ENCODE measurements at regions not wholly inside any gene's neighbourhood (a gene's known extent, or its start where the extent isn't known, plus 50 kb on each side); places are given as distances from the start of the nearest gene placed in this dataset.

DNA sequence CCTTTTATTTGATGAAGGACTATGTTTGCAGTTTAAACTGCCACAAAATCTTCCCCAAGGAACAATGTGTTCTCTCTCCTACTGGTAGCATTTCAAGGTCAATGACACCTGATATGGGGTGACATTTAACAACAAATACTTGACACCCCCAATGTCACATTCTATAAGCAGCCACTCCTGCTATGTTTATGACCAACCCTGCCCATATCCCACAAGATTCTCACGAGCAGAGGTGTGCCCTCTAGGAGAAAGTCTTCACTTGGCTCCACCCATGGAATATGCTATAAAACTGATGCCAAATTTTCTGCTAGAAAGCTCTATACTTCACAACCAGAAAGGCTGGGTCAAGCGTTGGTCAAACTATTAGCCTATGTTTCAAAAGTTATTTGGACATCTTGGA is 105.6 kb upstream of the ARID2 start:
- DNase-seq (ENCODE audit: low read depth) = no peak
- TF ChIP-seq, protein P1, sequence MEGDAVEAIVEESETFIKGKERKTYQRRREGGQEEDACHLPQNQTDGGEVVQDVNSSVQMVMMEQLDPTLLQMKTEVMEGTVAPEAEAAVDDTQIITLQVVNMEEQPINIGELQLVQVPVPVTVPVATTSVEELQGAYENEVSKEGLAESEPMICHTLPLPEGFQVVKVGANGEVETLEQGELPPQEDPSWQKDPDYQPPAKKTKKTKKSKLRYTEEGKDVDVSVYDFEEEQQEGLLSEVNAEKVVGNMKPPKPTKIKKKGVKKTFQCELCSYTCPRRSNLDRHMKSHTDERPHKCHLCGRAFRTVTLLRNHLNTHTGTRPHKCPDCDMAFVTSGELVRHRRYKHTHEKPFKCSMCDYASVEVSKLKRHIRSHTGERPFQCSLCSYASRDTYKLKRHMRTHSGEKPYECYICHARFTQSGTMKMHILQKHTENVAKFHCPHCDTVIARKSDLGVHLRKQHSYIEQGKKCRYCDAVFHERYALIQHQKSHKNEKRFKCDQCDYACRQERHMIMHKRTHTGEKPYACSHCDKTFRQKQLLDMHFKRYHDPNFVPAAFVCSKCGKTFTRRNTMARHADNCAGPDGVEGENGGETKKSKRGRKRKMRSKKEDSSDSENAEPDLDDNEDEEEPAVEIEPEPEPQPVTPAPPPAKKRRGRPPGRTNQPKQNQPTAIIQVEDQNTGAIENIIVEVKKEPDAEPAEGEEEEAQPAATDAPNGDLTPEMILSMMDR (IDR thresholded peaks at IDR 0.05; ENCODE audit: control insufficient read depth, insufficient read depth, low read depth, low read length, missing control alignments) = no peak
- no peak overlapping the region for H3K4me3 ChIP-seq (ENCODE audit: control insufficient read depth, low read depth, low read length)

DNA sequence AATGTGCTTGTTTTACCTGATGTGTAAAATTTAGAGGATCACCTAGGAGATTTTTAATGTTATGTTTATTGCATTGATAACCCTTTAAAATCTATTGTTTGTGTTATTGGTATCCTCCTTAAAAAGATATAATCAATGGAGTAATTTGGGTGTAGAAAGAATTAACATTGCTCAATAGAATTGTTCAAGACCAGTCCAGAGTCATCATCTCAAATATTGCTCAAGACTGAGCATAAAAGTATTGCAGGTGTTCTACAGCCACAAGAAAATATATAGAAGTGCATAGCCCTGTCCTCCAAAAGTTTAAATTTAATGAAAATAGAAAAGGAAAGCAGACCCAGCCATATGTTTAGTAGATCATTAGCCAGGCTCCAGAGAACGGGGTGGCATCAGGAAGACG is 102.5 kb upstream of the ARID2 start:
- H3K4me3 ChIP-seq (ENCODE audit: control insufficient read depth, low read depth, low read length) = no peak overlapping the region
- TF ChIP-seq, protein P1 (IDR thresholded peaks at IDR 0.05; ENCODE audit: control insufficient read depth, insufficient read depth, low read depth, low read length, missing control alignments) = no peak
- DNase-seq (ENCODE audit: low read depth) = no peak

DNA sequence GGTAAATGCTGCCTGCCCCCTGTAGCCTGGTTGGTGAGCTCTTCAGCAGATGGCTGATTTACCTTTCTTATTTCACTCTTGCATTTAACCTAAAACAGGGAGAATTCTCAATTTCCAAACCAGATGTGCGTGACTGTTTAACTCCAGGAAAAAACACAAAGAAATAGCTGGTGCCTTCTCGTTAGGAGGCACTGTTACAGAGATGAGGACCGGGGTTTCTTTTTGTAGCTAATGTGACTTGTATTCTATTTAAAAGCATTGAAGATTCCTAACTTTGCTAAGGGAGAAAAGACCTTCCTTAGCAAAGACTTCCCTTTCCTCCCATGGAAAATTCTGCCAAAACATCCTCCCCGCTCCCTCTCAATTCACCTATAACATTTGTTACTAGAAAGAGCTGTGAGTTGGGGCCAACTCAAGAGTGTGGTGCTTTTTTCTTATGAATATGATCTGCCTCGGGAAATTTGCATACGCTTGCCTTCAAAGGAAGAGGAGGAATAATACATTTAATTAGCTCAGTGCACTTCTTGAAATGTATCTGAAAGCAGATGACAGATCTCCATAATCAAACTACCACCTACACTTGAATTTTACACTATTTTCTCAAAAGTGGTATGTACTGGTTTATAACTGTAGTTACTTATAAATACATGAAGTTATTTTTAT is 102.0 kb upstream of the ARID2 start:
- H3K4me3 ChIP-seq (ENCODE audit: control insufficient read depth, low read depth, low read length) = no peak overlapping the region
- DNase-seq (ENCODE audit: low read depth) = no peak
- TF ChIP-seq, protein P1 (IDR thresholded peaks at IDR 0.05; ENCODE audit: control insufficient read depth, insufficient read depth, low read depth, low read length, missing control alignments) = no peak

DNA sequence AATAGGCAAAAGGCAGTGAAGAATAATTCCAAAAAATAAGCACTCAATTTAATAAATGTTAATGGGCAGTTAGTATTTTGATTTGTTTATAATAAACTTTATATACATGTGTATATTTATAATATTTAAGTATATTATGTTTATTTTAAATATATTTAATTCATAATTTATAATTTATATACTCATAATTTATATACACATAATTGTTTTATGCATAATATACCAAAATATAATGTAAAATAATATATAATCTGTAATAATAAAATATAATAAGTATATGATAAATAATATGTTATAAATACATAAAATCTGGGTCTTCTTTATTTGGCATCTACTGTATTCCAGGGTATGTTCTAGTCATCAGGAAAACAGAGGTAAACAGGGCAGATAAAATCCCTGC is 100.2 kb upstream of the ARID2 start:
- H3K4me3 ChIP-seq (ENCODE audit: control insufficient read depth, low read depth, low read length) = no peak overlapping the region
- TF ChIP-seq, protein P1 (IDR thresholded peaks at IDR 0.05; ENCODE audit: control insufficient read depth, insufficient read depth, low read depth, low read length, missing control alignments) = no peak
- DNase-seq (ENCODE audit: low read depth) = no peak

DNA sequence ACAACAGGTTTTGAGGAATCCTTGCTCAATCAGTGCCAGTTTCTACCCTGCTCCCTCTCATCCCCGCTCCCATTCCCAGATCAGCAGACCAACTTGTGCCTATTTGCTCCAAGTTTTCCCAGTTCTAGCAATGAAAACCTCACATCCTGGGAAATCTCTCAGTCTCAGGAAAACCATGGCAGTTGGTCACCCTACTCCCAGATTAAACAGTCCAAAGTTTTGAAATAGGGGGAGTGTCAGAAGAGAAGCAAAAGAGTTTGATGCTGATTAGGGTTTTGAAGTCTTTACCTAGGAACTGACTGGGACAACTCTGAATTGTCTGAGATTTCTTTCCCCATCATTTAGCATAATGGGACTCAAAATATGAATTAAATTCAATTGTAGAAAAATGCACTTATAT is 95.8 kb upstream of the ARID2 start:
- H3K4me3 ChIP-seq (ENCODE audit: control insufficient read depth, low read depth, low read length) = no peak overlapping the region
- TF ChIP-seq, protein P1 (IDR thresholded peaks at IDR 0.05; ENCODE audit: control insufficient read depth, insufficient read depth, low read depth, low read length, missing control alignments) = no peak
- no peak for DNase-seq (ENCODE audit: low read depth)

DNA sequence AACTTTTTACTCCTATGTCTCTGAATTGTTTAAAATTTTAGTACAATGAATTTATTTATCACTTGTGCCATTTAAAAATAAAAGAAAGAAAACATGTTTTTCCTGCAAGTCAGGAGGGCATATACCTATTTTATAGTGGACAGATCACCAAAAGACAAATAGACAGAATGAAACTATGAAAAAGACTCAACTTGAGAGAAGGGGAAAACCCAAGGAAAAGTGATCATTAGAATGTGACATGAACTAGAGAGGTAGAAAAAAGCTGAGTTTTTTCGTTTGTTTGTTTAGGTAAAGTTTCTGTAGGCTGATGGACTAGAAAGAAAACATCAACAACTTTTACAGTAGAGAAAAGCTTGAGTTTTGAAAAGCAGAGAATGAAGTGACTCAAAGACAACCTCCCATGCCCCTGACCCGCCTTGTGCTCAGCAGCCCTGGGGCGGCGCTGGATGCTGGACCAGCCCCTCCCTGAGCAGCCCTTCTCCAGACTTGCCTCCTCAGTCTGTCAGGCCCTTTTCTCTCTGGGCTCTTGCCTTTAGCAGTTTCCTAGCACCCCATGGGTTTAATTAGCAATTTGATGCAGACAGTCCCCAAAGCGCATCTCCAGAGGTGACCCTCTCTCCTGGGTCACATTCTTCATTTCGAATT is 95.1 kb upstream of the ARID2 start:
- TF ChIP-seq, protein P1 (IDR thresholded peaks at IDR 0.05; ENCODE audit: control insufficient read depth, insufficient read depth, low read depth, low read length, missing control alignments) = no peak
- H3K4me3 ChIP-seq (ENCODE audit: control insufficient read depth, low read depth, low read length) = no peak overlapping the region
- no peak for DNase-seq (ENCODE audit: low read depth)
